ENCODE measurements at regions not wholly inside any gene's neighbourhood (a gene's known extent, or its start where the extent isn't known, plus 50 kb on each side); places are given as distances from the start of the nearest gene placed in this dataset.

DNA sequence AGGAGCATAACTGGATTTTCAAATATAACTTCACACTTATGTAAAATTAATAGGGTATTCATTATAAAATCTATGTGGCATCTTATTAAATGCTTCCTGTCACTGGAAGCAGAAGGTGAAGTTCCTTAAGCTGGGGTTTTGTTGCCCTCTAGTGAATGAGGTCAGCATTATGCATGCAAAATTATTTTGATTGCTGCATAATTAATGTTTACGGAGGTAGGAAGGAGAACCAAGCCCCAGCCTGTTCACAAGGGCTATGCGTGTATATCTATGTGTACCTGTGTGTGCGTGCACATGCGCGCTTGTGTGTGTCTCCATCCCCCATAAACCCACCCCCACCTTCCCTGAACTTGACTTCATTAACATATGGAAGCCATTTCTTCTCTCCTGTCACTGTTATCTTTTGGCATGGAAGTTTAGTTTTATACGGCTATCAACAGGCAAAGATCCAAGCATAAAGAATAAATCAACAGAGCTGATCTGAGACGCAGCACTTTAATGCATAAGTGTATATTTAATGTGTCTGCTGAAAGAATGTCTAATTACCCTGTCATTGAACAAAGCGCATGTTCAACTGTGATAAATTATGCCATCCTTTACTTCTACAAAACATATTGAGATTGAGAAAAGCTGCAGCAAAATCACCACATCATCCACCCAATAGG, 90.2 kb upstream of the CDH4 start:
- no peak for DNase-seq (ENCODE audit: low read depth)

- no peak for DNase-seq (ENCODE audit: low read depth)
These were observed 89.6 kb upstream of the CDH4 start for GRCh38 chr20:61162451-61162850.

GRCh38 chr20:61163031-61163430, 89.0 kb upstream of the CDH4 start:
- no peak for DNase-seq (ENCODE audit: low read depth)

- no peak for DNase-seq (ENCODE audit: low read depth)
These were observed 85.7 kb upstream of the CDH4 start for GRCh38 chr20:61166324-61166723.

DNA sequence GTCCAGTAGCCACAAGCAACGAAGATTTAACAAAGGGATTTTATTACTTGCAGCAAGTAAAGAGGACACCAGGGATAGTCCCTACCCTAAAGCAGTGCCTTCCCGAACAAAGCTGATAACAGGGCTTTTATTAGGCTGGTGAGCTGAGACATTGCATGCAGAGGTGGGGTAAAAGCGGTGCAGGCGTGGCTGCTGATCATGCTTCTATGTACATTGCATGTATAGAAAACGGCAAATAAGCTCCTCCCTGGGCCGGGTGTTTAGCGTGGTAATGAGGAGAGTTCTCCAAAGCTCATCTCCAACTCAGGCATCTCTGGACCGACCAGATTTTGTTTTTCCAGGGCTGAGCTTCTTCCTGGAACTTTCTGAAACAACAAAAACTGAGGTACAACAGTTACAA, 83.5 kb upstream of the CDH4 start:
- DNase-seq (ENCODE audit: low read depth) = no peak

GRCh38 chr20:61169874-61170273, 82.2 kb upstream of the CDH4 start:
- DNase-seq (ENCODE audit: low read depth) = no peak

DNA sequence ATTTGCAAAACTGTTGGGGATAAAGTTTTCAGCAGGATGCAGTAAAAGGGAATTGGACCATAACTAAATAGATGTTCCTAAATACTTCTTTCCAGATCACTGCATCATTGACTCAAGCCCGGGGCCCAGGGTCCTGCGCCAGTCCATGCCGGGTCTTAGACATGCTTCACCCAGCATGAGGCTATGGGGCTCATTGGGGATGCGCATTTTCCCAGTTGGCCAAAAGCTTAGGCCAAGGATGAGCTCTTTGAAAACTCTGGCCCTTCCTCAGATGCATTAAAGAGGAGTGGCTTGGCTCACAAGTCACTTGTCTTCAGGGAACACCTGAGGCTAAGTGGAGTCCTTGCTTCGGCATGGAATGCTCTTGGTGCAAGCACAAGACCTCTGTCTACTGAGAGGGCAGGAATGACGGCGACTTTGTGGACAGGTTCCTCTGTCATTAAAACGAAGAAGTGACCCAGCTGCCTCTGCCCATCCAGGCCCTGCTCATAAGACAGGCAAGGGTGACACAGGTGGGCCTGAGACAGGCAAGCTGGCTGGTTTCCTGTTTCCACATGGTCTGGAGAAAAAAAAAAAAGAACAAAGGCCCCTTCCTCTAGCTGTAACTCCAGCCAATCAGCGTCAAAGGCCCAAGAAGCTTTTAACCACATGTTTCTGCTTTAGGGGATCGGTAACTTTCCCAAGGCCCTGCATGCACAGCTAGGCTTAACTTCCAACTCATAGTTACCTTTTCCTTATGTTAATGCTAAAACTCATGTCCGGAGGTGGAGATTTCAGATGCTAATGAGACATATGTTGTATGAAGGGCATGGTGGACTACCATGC, 81.4 kb upstream of the CDH4 start:
- no peak for DNase-seq (ENCODE audit: low read depth)

DNA sequence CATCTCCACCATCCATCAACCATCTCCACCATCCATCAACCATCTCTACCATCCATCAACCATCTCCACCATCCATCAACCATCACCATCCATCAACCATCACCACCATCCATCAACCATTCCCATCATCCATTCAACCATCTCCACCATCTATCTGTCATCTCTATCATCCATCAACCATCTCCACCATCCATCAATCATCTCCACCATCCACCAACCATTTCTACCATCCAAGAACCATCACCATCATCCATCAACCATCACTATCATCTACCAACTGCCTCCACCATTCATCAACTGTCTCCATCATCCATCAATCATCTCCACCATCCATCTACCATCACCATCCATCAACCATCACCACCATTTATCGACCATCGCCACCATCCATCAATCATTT, 78.8 kb upstream of the CDH4 start:
- no peak for DNase-seq (ENCODE audit: low read depth)

DNA sequence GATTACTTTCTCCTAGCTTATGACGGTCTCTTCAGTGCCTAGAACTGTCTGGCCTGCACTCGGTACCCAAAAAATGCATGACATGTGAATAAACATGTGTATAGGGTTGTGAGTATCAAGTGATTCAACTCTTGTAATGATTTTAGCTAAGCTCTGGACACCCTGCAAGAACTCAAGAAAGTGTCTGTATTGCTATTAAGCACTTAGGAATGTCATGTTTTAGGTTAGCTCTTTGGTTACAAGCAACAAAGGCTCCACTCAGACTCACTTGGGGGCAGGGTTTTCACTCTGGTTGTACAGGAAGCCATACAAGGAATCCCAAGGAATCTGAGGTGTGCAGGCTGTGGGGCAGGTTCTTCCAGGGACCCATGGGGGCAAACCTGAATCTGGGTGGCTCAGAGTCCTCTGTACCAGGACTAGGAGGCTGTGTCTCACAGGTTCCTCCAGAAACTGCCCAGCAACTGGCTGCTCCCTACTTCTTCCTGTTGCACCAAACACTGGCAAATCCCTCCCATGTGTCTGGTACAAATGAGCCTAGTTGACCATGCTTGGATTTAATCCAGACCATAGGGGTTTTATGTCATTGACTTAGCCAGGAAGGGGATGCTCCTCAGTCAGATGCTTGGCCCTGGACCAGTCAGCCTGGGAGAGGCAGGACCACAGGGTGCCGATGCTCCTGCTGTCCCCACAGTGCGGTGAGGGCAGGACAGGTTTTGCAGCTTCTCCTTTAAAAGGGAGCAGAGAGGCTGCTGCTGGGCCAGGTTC, 77.9 kb upstream of the CDH4 start:
- no peak for DNase-seq (ENCODE audit: low read depth)

DNA sequence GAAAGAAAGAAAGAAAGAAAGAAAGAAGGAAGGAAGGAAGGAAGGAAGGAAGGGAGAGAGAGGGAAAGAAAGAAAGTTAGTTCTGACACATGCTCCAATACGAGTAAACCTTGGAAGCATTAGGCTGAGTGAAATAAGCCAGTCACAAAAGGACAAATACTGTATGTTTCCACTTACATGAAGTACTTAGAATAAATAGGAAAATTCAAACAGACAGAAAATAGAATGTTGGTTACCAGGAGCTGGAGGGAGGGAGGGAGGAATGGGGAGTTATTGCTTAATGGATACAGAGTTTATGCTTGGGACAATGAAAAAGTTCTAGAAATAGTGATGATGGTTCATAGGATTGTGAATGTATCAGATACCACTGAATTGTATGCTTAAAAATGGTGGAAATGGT, 75.2 kb upstream of the CDH4 start:
- no peak for DNase-seq (ENCODE audit: low read depth)

DNA sequence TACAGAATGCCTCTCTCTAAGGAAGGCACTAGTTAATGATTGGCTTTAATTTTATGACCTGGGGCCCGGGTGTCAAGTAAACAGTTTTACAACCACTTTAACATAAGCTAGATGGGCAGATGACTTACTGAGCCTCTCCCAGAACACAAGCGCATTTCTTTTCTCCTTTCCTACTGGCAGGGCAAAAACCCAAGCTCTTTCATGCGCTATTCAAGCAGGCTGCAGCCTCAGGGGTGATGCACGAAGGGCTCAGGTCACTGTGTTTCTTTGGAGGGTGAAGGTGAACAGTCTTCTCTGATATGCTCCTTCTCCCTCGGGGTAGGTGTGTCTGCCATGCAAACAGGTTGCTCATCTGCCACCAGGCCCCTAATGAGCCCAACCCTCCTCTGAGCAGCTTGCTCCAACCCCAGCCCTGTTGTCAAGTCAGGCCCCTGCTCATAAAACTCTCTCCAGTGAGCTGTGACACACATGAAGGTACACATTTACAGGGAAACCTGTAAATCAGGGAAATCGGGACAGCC, 73.5 kb upstream of the CDH4 start:
- DNase-seq (ENCODE audit: low read depth) = no peak

GRCh38 chr20:61184194-61184593, 67.9 kb upstream of the CDH4 start:
- DNase-seq (ENCODE audit: low read depth) = no peak

DNA sequence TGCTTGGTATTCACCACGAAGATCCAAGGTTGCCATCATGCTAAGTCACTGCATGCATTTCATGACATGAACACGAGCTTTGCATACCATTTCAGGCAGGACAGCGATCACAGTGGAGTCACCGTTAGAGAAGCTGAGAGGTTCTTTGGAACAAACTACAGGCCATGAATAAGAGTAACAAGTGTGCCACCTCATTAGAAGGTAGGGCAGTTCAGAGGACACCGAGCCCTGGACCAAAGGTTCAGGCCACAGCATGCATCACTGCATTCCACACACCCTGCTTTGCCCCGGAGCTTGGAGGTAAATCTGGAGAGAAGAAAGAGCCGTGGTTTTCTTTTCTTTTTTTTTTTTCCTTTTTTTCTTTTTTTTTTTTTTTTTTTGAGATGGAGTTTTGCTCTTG, 66.9 kb upstream of the CDH4 start:
- no peak for DNase-seq (ENCODE audit: low read depth)

GRCh38 chr20:61185841-61186601, 66.0 kb upstream of the CDH4 start:
- no peak for DNase-seq (ENCODE audit: low read depth)

DNA sequence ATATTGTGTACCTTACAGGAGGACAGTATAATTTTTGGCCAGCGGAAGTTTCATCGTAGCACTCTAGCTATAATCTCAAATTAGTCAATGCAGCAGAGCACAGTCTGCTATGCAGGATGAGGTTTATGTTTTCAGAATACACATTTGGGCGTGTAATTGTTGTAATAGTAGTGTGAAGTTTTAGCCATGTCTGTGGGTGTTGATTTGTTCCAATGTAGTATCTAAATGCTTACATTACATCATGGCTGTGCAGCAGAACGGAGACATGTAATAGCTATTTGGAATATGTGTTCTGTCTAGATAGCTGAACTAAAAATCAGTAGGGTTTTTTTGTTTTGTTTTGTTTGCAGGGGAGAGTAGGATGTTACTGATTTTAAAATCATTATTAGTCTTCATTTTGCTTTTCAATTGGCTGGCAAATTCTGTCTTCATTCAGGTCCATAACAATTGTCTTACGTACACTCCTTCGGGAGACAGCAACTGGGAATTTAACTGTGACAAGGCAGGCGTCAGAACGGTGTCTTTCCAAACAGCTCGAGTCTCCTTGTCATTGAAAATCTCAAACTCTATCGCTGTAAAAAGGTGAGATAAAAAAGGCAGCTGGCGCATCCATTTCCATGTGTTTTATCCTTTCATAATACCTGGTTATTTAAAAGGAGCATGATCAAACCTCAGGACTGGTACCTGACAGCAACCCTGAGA, 65.1 kb upstream of the CDH4 start:
- no peak for DNase-seq (ENCODE audit: low read depth)

DNA sequence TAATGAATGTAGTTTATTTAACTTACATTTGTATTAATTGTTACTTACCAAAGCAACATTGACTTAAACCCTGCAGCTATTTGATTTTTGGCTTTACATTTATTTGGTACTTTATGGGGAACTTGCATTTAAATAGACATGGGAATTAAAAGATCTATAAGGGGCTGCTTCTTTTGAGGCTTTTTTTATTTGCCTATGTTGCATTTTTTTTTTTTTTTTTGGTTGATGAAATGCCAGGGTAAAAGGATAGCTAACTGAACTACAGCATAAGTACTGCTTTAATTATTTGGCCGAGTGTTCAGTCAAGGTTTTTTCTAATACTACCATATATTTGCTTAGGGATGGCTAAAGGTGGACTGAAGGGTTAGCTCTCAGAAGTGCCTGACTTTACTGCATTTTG, 62.5 kb upstream of the CDH4 start:
- no peak for DNase-seq (ENCODE audit: low read depth)

DNA sequence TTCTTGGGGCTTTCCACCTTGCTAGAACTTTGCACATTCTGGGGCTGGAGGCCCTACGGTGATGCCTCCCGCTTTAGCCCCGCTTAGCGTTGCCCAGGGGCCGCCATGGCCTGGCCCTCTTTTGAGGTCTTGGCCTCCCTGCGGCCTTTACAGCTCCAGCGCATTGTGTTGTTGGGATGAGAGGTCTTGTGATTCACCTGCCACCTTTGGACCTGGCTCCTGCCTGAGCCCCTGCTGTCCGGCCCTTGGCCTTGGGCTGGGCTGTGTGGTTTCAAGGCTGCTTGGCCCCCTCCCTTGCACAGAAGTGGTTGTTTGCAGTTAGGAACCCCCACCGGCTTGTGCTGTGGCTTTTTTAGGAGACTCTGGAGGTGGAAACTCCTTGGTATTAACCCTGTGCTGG, 61.0 kb upstream of the CDH4 start:
- no peak for DNase-seq (ENCODE audit: low read depth)

GRCh38 chr20:61192337-61192950, 59.6 kb upstream of the CDH4 start:
- DNase-seq (ENCODE audit: low read depth) = no peak

DNA sequence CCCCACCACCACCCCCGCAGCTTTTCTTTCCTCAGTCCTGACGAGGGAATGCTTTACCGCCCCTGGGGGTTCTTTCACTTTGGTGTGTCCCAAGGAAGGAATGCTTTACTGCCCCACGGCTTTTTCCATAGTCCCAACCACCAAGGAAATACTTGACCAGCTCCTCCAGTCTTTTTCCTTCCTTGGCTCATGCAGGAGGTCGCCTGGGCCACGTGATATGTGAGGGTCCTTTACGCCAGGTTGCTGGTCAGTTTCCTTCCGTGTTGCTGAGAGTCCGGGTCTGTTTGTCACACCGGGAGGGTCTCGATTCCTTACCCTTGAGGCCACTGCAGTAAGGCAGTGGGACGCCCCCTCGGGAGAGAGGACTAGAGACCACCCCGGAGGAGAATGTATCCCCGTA, 58.9 kb upstream of the CDH4 start:
- DNase-seq (ENCODE audit: low read depth) = no peak

Data from T follicular helper cell (primary cell).